ENCODE measurements at regions not wholly inside any gene's neighbourhood (a gene's known extent, or its start where the extent isn't known, plus 50 kb on each side); places are given as distances from the start of the nearest gene placed in this dataset.
A peak's percentile ranks its signal among the peaks of the same experiment; 100 is the strongest.

GRCh38 chr20:17863209-17863576, 105.4 kb downstream of the SNX5 start (continued):
- TF ChIP-seq ZNF318 (CRISPR knock-in tag; IDR thresholded peaks at IDR 0.05) (0 out of 2 replicates have a peak, but pooled peaks have one; percentile 6), REST (IDR thresholded peaks at IDR 0.05; ENCODE audit: borderline replicate concordance in 1 of 2, low read depth in 1 of 2, low read length in 2 of 2) (no peak), ZSCAN20 (CRISPR knock-in tag; IDR thresholded peaks at IDR 0.05; ENCODE audit: borderline replicate concordance) (no peak), YY1 (IDR thresholded peaks at IDR 0.05; ENCODE audit: insufficient read depth, insufficient replicate concordance, low read depth, low read length) (no peak), ZNF878 (CRISPR knock-in tag; IDR thresholded peaks at IDR 0.05) (no peak), ATRX (CRISPR knock-in tag; IDR thresholded peaks at IDR 0.05; ENCODE audit: borderline replicate concordance) (0 out of 2 replicates have a peak, but pooled peaks have one; percentile 26), SNAPC5 (CRISPR knock-in tag; IDR thresholded peaks at IDR 0.05; ENCODE audit: borderline replicate concordance) (no peak), AHR (CRISPR knock-in tag; IDR thresholded peaks at IDR 0.05) (no peak), ZBTB10 (CRISPR knock-in tag; IDR thresholded peaks at IDR 0.05; ENCODE audit: borderline replicate concordance) (no peak), ZNF44 (CRISPR knock-in tag; IDR thresholded peaks at IDR 0.05) (no peak), MXI1 (IDR thresholded peaks at IDR 0.05; ENCODE audit: borderline replicate concordance, low read depth, low read length) (no peak), ZNF777 (CRISPR knock-in tag; IDR thresholded peaks at IDR 0.05) (no peak), MZF1 (CRISPR knock-in tag; IDR thresholded peaks at IDR 0.05; ENCODE audit: borderline replicate concordance) (no peak), NAIF1 (CRISPR knock-in tag; IDR thresholded peaks at IDR 0.05; ENCODE audit: borderline replicate concordance) (0 out of 2 replicates have a peak, but pooled peaks have one; percentile 17), ZMAT3 (CRISPR knock-in tag; conservative IDR thresholded peaks at IDR 0.05) (no peak)

All from HepG2 (cell line).